HEK293 (cell line): ENCODE measurements at regions not wholly inside any gene's neighbourhood (a gene's known extent, or its start where the extent isn't known, plus 50 kb on each side); places are given as distances from the start of the nearest gene placed in this dataset.

Source experiments
- CTCF ChIA-PET: fragments of 350-600 bp; formaldehyde crosslinking; extraction: SDS; loops from one replicate; lab custom pipeline; 2021; ENCODE audit warnings: antibody characterized with exemption; lab: Yijun Ruan, JAX
- POLR2A ChIA-PET: fragments of 300-600 bp; formaldehyde crosslinking; extraction: SDS; loops from one replicate; lab custom pipeline; 2020; ENCODE audit warnings: antibody characterized with exemption, inconsistent platforms; lab: Yijun Ruan, JAX
- H3K27ac ChIP-seq: fragments of 200-500 bp; sonication (Bioruptor generic); 2 replicates; pipeline ENCODE4 v1.5.1; 2014; ENCODE audit warnings: low read depth, low read length, control low read depth, inconsistent platforms; ENCODE audit errors: extremely low read depth
- H3K36me3 ChIP-seq, 2 experiments: fragments of 200-500 bp in 1 of 2; sonication (Bioruptor generic) in 1 of 2; 1 replicate in 1 of 2; 2 replicates in 1 of 2; pipeline ENCODE4 v1.5.1; 2014 to 2017; ENCODE audit warnings: inconsistent platforms in 2 of 2, low read length in 2 of 2; ENCODE audit not compliant: control insufficient read depth in 2 of 2, insufficient read depth in 1 of 2
- H3K4me1 ChIP-seq: fragments of 200-500 bp; sonication (Bioruptor generic); 2 replicates; pipeline ENCODE4 v1.5.1; 2014; ENCODE audit warnings: mild to moderate bottlenecking, low read length, inconsistent platforms; ENCODE audit not compliant: control insufficient read depth, insufficient read depth
- H3K4me3 ChIP-seq: 2 replicates; pipeline ENCODE4 v1.5.1; 2011; ENCODE audit warnings: low read depth, mild to moderate bottlenecking, control low read depth, low read length, moderate library complexity
- H3K9me3 ChIP-seq: fragments of 200-500 bp; sonication (Bioruptor generic); 2 replicates; pipeline ENCODE4 v1.5.1; 2014; ENCODE audit warnings: low read depth, low read length, inconsistent platforms; ENCODE audit not compliant: control insufficient read depth, insufficient read depth
- BCL11B ChIP-seq: fragments of 450-650 bp; formaldehyde crosslinking; IDR thresholded peaks from 2 replicates; pipeline ENCODE4 v1.5.1; 2016; ENCODE audit warnings: low read depth, missing biosample characterization, missing genetic modification characterization
- EGR2 ChIP-seq: fragments of 450-650 bp; formaldehyde crosslinking; IDR thresholded peaks from 2 replicates; pipeline ENCODE4 v1.5.1; 2016; ENCODE audit warnings: low read depth, missing biosample characterization, missing genetic modification characterization
- OSR2 ChIP-seq: fragments of 450-650 bp; formaldehyde crosslinking; IDR thresholded peaks from 2 replicates; pipeline ENCODE4 v1.5.1; 2016; ENCODE audit warnings: missing biosample characterization, missing genetic modification characterization
- TCF7L2 ChIP-seq: IDR thresholded peaks from 2 replicates; pipeline ENCODE4 v1.6.1; 2011; ENCODE audit warnings: low read depth, mild to moderate bottlenecking, inconsistent platforms, low read length, moderate library complexity, borderline replicate concordance
- WT1 ChIP-seq: fragments of 450-650 bp; formaldehyde crosslinking; IDR thresholded peaks from 2 replicates; pipeline ENCODE4 v1.5.1; 2016; ENCODE audit warnings: missing biosample characterization, missing genetic modification characterization
- YY1 ChIP-seq: fragments of 450-650 bp; formaldehyde crosslinking; IDR thresholded peaks from 2 replicates; pipeline ENCODE4 v1.5.1; 2018; ENCODE audit warnings: missing biosample characterization, missing genetic modification characterization
- ZNF248 ChIP-seq: fragments of 450-650 bp; formaldehyde crosslinking; IDR thresholded peaks from 2 replicates; pipeline ENCODE4 v1.5.1; 2017; ENCODE audit warnings: missing biosample characterization, missing genetic modification characterization
- ZNF311 ChIP-seq: fragments of 450-650 bp; formaldehyde crosslinking; IDR thresholded peaks from 2 replicates; pipeline ENCODE4 v1.5.1; 2017; ENCODE audit warnings: missing biosample characterization, missing genetic modification characterization, borderline replicate concordance
- ZNF324 ChIP-seq: fragments of 450-650 bp; formaldehyde crosslinking; IDR thresholded peaks from 2 replicates; pipeline ENCODE4 v1.5.1; 2016; ENCODE audit warnings: missing biosample characterization, missing genetic modification characterization
- ZNF366 ChIP-seq: fragments of 450-650 bp; formaldehyde crosslinking; conservative IDR thresholded peaks from 2 replicates; pipeline ENCODE4 v1.5.1; 2016; ENCODE audit warnings: missing biosample characterization, missing genetic modification characterization
- ZNF561 ChIP-seq: fragments of 450-650 bp; IDR thresholded peaks from 2 replicates; pipeline ENCODE4 v1.5.1; 2018; ENCODE audit warnings: missing biosample characterization, missing genetic modification characterization, borderline replicate concordance
- ZNF596 ChIP-seq: fragments of 450-650 bp; IDR thresholded peaks from 2 replicates; pipeline ENCODE4 v1.5.0; 2018; ENCODE audit warnings: missing biosample characterization, mild to moderate bottlenecking, missing genetic modification characterization, moderate library complexity
- ZNF600 ChIP-seq: fragments of 450-650 bp; formaldehyde crosslinking; IDR thresholded peaks from 2 replicates; pipeline ENCODE4 v1.5.1; 2016; ENCODE audit warnings: missing biosample characterization, missing genetic modification characterization
- ZNF621 ChIP-seq: fragments of 450-650 bp; formaldehyde crosslinking; IDR thresholded peaks from 2 replicates; pipeline ENCODE4 v1.5.1; 2017; ENCODE audit warnings: missing biosample characterization, missing genetic modification characterization
- ZNF660 ChIP-seq: fragments of 450-650 bp; IDR thresholded peaks from 2 replicates; pipeline ENCODE4 v1.5.1; 2018; ENCODE audit warnings: missing biosample characterization, mild to moderate bottlenecking, missing genetic modification characterization
- ZNF670 ChIP-seq: fragments of 450-650 bp; formaldehyde crosslinking; IDR thresholded peaks from 2 replicates; pipeline ENCODE4 v1.5.1; 2016; ENCODE audit warnings: missing biosample characterization, missing genetic modification characterization, low read depth
- TF ChIP-seq, protein P1 (sequence below): fragments of 450-650 bp; formaldehyde crosslinking; IDR thresholded peaks from 2 replicates; pipeline ENCODE4 v1.5.1; 2016; ENCODE audit warnings: missing biosample characterization, missing genetic modification characterization
- TF ChIP-seq, protein P2 (sequence below): fragments of 450-650 bp; formaldehyde crosslinking; IDR thresholded peaks from 2 replicates; pipeline ENCODE4 v1.5.1; 2016; ENCODE audit warnings: missing biosample characterization, missing genetic modification characterization
- TF ChIP-seq, protein P3 (sequence below): fragments of 450-650 bp; formaldehyde crosslinking; IDR thresholded peaks from 2 replicates; pipeline ENCODE4 v1.5.1; 2016; ENCODE audit warnings: missing biosample characterization, missing genetic modification characterization
- TF ChIP-seq, protein P4 (sequence below): fragments of 450-650 bp; formaldehyde crosslinking; IDR thresholded peaks from 2 replicates; pipeline ENCODE4 v1.5.1; 2016; ENCODE audit warnings: missing biosample characterization, missing genetic modification characterization

DNA sequence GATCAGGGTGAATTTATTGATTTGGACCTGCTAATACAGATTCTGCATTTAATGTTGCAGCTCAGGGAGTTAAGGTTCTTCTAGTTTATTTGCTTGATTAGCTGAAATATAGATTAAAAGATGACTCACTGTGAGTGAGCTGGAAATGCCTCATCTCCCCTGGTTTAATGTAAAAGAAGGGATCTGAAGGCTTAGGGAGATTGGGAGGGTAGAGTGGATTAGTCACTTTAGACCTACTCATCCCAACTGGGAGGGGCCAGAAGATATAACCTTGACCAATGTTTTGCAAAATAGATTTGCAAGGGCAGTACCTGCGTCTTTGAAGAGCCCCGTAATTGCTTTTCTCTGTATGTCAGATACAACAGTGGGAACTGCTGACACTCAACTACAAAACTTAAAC, 922.8 kb upstream of the ADGRL4 start:
- Histone ChIP-seq H3K36me3 (no peaks in the 10 kb centered on the region), H3K9me3 (no peaks in the 10 kb centered on the region), H3K27ac (no peak overlapping the region), H3K4me1 (no peaks in the 10 kb centered on the region), H3K4me3 (no peak overlapping the region)
- ChIA-PET CTCF (no interaction called here), POLR2A (no interaction called here)
- TF ChIP-seq ZNF561 (tag by site-specific recombination): no peak
- no peak for TF ChIP-seq EGR2 (tag by site-specific recombination)

DNA sequence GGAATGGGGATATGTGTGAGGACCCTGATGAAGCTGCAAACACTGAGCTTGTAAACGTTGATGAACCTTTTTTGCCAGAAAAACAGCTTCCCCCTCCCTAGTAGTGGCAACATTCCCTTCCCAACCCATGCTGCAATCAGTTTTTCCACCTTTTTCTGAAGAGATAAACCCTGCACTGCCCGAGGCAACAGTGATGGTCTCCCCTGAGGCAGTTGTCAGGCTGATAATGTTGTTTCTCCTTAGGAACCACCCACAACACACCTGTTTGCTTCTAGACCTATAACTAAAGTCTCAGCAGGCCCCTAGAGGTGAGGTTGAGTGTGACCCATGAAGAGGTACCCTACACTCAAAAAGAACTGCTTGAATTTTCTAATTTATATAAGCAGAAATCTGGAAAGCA, 922.4 kb upstream of the ADGRL4 start:
- TF ChIP-seq, protein P1, sequence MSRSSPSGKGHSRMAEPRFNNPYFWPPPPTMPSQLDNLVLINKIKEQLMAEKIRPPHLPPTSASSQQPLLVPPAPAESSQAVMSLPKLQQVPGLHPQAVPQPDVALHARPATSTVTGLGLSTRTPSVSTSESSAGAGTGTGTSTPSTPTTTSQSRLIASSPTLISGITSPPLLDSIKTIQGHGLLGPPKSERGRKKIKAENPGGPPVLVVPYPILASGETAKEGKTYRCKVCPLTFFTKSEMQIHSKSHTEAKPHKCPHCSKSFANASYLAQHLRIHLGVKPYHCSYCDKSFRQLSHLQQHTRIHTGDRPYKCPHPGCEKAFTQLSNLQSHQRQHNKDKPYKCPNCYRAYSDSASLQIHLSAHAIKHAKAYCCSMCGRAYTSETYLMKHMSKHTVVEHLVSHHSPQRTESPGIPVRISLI: no peak
- TF ChIP-seq, protein P2, sequence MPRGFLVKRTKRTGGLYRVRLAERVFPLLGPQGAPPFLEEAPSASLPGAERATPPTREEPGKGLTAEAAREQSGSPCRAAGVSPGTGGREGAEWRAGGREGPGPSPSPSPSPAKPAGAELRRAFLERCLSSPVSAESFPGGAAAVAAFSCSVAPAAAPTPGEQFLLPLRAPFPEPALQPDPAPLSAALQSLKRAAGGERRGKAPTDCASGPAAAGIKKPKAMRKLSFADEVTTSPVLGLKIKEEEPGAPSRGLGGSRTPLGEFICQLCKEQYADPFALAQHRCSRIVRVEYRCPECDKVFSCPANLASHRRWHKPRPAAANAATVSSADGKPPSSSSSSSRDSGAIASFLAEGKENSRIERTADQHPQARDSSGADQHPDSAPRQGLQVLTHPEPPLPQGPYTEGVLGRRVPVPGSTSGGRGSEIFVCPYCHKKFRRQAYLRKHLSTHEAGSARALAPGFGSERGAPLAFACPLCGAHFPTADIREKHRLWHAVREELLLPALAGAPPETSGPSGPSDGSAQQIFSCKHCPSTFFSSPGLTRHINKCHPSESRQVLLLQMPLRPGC: no peak
- TF ChIP-seq, all 188 proteins: peak for 0
- ChIA-PET CTCF (interaction anchor here (0.9 kb wide), 1 partner anchor 13 kb away, joined by 3 read pairs; no protein-coding TSS in a partner anchor), POLR2A (no interaction called here)
- Histone ChIP-seq H3K36me3 (no peaks in the 10 kb centered on the region), H3K27ac (no peak overlapping the region), H3K4me1 (no peaks in the 10 kb centered on the region), H3K4me3 (no peak overlapping the region), H3K9me3 (no peaks in the 10 kb centered on the region)

DNA sequence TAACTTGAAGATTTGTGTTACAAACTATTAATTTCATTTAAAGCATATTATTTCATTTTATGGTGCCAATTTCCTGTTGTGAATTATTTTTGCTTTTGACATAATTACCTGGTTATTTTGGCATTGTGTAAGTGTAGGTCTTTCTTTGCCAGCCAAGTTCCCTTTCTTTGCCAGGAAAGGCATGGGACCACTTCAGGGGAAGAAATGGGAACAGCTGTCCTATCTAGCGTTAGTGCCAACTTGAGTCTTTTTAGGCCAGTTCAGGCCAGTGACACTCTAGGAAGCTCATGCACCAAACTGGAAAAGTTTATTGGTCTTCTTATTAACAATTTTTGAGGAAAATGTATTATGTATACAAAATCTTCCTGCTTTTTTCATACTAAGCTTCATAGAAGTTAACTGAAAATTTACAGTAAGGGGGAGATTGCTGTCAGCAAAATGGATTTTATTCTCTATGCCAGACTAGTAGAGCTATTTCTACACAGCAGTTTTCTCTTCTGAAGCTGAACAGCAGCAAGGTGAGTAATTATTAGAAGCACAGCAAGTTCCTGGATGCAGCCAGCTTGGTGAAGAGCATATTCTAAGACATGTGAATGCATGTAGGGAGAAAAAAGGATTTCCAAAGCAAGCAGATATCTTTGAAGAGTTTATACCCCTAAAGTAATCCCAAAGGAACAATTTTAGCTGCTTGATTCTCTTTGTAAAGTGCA, 914.6 kb upstream of the ADGRL4 start:
- TF ChIP-seq OSR2 (tag by site-specific recombination): no peak
- TF ChIP-seq ZNF670 (tag by site-specific recombination): no peak
- no peak for TF ChIP-seq ZNF248 (tag by site-specific recombination)
- no peak for TF ChIP-seq ZNF596
- TF ChIP-seq, protein P3, sequence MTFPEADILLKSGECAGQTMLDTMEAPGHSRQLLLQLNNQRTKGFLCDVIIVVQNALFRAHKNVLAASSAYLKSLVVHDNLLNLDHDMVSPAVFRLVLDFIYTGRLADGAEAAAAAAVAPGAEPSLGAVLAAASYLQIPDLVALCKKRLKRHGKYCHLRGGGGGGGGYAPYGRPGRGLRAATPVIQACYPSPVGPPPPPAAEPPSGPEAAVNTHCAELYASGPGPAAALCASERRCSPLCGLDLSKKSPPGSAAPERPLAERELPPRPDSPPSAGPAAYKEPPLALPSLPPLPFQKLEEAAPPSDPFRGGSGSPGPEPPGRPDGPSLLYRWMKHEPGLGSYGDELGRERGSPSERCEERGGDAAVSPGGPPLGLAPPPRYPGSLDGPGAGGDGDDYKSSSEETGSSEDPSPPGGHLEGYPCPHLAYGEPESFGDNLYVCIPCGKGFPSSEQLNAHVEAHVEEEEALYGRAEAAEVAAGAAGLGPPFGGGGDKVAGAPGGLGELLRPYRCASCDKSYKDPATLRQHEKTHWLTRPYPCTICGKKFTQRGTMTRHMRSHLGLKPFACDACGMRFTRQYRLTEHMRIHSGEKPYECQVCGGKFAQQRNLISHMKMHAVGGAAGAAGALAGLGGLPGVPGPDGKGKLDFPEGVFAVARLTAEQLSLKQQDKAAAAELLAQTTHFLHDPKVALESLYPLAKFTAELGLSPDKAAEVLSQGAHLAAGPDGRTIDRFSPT (tag by site-specific recombination): no peak
- no peak for TF ChIP-seq ZNF660 (tag by site-specific recombination)
- TF ChIP-seq YY1 (tag by site-specific recombination): no peak
- no peak for TF ChIP-seq ZNF324 (tag by site-specific recombination)
- TF ChIP-seq EGR2 (tag by site-specific recombination): no peak
- no peak for TF ChIP-seq ZNF366 (tag by site-specific recombination)
- H3K36me3 ChIP-seq: no peaks in the 10 kb centered on the region
- no peaks in the 10 kb centered on the region for H3K4me1 ChIP-seq
- CTCF ChIA-PET: no interaction called here
- POLR2A ChIA-PET: no interaction called here
- H3K9me3 ChIP-seq: no peaks in the 10 kb centered on the region
- H3K4me3 ChIP-seq: no peak overlapping the region
- H3K27ac ChIP-seq: no peak overlapping the region

DNA sequence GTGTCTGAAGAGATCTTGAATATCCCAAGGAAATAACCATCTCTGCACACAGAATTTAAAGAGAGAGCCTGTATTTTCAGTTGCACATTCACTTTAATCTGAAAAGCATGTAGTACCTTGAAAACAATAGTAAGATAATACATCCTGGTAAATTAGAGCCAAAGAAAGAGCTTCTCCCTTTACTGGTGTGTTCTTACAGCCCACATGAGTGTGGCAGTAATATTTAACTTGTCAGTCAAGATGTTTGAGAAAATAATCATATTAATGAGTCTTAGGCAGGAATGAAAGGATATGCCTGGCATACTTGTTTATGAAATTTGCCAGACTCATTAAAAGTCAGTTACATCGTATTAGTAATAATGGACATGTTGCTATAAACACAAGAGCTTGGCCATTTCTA, 908.4 kb upstream of the ADGRL4 start:
- Histone ChIP-seq H3K4me3 (no peak overlapping the region), H3K36me3 (no peaks in the 10 kb centered on the region), H3K9me3 (no peaks in the 10 kb centered on the region), H3K4me1 (no peaks in the 10 kb centered on the region), H3K27ac (no peak overlapping the region)
- TF ChIP-seq ZNF621 (tag by site-specific recombination) (no peak), ZNF311 (tag by site-specific recombination) (no peak), WT1 (tag by site-specific recombination) (no peak), ZNF600 (tag by site-specific recombination) (no peak), BCL11B (tag by site-specific recombination) (no peak), TCF7L2 (no peak)
- TF ChIP-seq, protein P4, sequence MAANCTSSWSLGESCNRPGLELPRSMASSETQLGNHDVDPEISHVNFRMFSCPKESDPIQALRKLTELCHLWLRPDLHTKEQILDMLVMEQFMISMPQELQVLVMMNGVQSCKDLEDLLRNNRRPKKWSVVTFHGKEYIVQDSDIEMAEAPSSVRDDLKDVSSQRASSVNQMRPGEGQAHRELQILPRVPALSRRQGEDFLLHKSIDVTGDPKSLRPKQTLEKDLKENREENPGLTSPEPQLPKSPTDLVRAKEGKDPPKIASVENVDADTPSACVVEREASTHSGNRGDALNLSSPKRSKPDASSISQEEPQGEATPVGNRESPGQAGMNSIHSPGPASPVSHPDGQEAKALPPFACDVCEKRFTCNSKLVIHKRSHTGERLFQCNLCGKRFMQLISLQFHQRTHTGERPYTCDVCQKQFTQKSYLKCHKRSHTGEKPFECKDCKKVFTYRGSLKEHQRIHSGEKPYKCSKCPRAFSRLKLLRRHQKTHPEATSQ (tag by site-specific recombination): no peak
- CTCF ChIA-PET: interaction anchor here (0.6 kb wide), 1 partner anchor 1644 kb away, joined by 3 read pairs; no protein-coding TSS in a partner anchor
- POLR2A ChIA-PET: no interaction called here
